IPS-NIHi7 (cell line): ENCODE measurements at regions not wholly inside any gene's neighbourhood (a gene's known extent, or its start where the extent isn't known, plus 50 kb on each side); places are given as distances from the start of the nearest gene placed in this dataset.

Experiments
- DNase-seq: peaks from one replicate; pipeline ENCODE4 v3.0.0; 2012; ENCODE audit warnings: mixed read lengths; ENCODE audit errors: extremely low spot score

- DNase-seq, result no peak
Measured at GRCh38 chr5:167725741-167726140, 565.7 kb upstream of the WWC1 start.

- DNase-seq, result no peak
Measured at GRCh38 chr5:167726642-167727041, 564.8 kb upstream of the WWC1 start.

GRCh38 chr5:167730121-167730520, 561.3 kb upstream of the WWC1 start:
- DNase-seq, result no peak

- no peak for DNase-seq
Measured at GRCh38 chr5:167730656-167731055, 560.8 kb upstream of the WWC1 start.

GRCh38 chr5:167731951-167732350, 559.5 kb upstream of the WWC1 start:
- no peak for DNase-seq

- DNase-seq, result no peak
Measured at GRCh38 chr5:167732499-167732898, 558.9 kb upstream of the WWC1 start.

- DNase-seq, result no peak
Measured at GRCh38 chr5:167736992-167737391, 554.5 kb upstream of the WWC1 start.

- DNase-seq, result no peak
Measured at GRCh38 chr5:167743695-167744464, 547.6 kb upstream of the WWC1 start.

- no peak for DNase-seq
Measured at GRCh38 chr5:167745868-167746267, 545.6 kb upstream of the WWC1 start.

- DNase-seq, result no peak
Measured at GRCh38 chr5:167750586-167750985, 540.9 kb upstream of the WWC1 start.

GRCh38 chr5:167752936-167753335, 538.5 kb upstream of the WWC1 start:
- DNase-seq, result no peak

GRCh38 chr5:167753725-167754490, 537.5 kb upstream of the WWC1 start:
- DNase-seq, result no peak

GRCh38 chr5:167754501-167755021, 536.9 kb upstream of the WWC1 start:
- DNase-seq, result no peak

GRCh38 chr5:167755420-167755819, 536.0 kb upstream of the WWC1 start:
- no peak for DNase-seq

GRCh38 chr5:167759057-167759821, 532.2 kb upstream of the WWC1 start:
- DNase-seq, result no peak

GRCh38 chr5:167763772-167764171, 527.7 kb upstream of the WWC1 start:
- no peak for DNase-seq

- DNase-seq, result no peak
Measured at GRCh38 chr5:167764641-167765289, 526.7 kb upstream of the WWC1 start.

GRCh38 chr5:167765352-167765751, 526.1 kb upstream of the WWC1 start:
- DNase-seq, result no peak

- DNase-seq, result no peak
Measured at GRCh38 chr5:167766957-167767356, 524.5 kb upstream of the WWC1 start.

- no peak for DNase-seq
Measured at GRCh38 chr5:167767795-167768194, 523.6 kb upstream of the WWC1 start.

- DNase-seq, result no peak
Measured at GRCh38 chr5:167769846-167770413, 521.5 kb upstream of the WWC1 start.
